ENCODE measurements at regions not wholly inside any gene's neighbourhood (a gene's known extent, or its start where the extent isn't known, plus 50 kb on each side); places are given as distances from the start of the nearest gene placed in this dataset.
"Not testable (repeated sequence)": the region's sequence is repeated elsewhere in the genome, so short reads cannot be mapped to it uniquely, and the experiment has no call there.

GRCh38 chr10:25745976-25746375 lies 188.1 kb upstream of the MYO3A start:
- ATAC-seq (no peak), DNase-seq (no peak)
- Histone ChIP-seq H3K27me3 (no peaks in the 10 kb centered on the region), H3K4me3 (no peak overlapping the region), H3K4me1 (no peaks in the 10 kb centered on the region), H3K27ac (no peak overlapping the region), H3K9me3 (no peaks in the 10 kb centered on the region), H3K36me3 (no peaks in the 10 kb centered on the region)
- intact Hi-C loops (cut with DNase I), result no loop called here
- no peak for TF ChIP-seq CTCF (IDR thresholded peaks at IDR 0.05)

- Histone ChIP-seq H3K27ac (no peak overlapping the region), H3K27me3 (no peaks in the 10 kb centered on the region), H3K4me3 (no peak overlapping the region), H3K36me3 (no peaks in the 10 kb centered on the region), H3K4me1 (no peaks in the 10 kb centered on the region), H3K9me3 (no peaks in the 10 kb centered on the region)
- TF ChIP-seq CTCF (IDR thresholded peaks at IDR 0.05), result no peak
- intact Hi-C loops (cut with DNase I), result no loop called here
- no peak for ATAC-seq
- DNase-seq, result no peak
These were observed 186.9 kb upstream of the MYO3A start for GRCh38 chr10:25747084-25747483.

GRCh38 chr10:25748509-25748908 lies 185.5 kb upstream of the MYO3A start:
- Histone ChIP-seq H3K4me3 (no peak overlapping the region), H3K27ac (no peak overlapping the region), H3K4me1 (no peaks in the 10 kb centered on the region), H3K36me3 (no peaks in the 10 kb centered on the region), H3K9me3 (no peaks in the 10 kb centered on the region), H3K27me3 (no peaks in the 10 kb centered on the region)
- DNase-seq (no peak), ATAC-seq (no peak)
- intact Hi-C loops (cut with DNase I), result no loop called here
- no peak for TF ChIP-seq CTCF (IDR thresholded peaks at IDR 0.05)

GRCh38 chr10:25753776-25754175 lies 180.3 kb upstream of the MYO3A start:
- peak; percentile 86 for ATAC-seq
- H3K4me1 ChIP-seq, result no peaks in the 10 kb centered on the region
- intact Hi-C loops (cut with DNase I), result no loop called here
- no peaks in the 10 kb centered on the region for H3K27me3 ChIP-seq
- DNase-seq, result no peak
- no peaks in the 10 kb centered on the region for H3K36me3 ChIP-seq
- no peak overlapping the region for H3K4me3 ChIP-seq
- no peaks in the 10 kb centered on the region for H3K9me3 ChIP-seq
- no peak overlapping the region for H3K27ac ChIP-seq
- no peak for TF ChIP-seq CTCF (IDR thresholded peaks at IDR 0.05)

GRCh38 chr10:25755874-25756273 lies 178.2 kb upstream of the MYO3A start:
- H3K27ac ChIP-seq; H3K9me3 ChIP-seq; DNase-seq; H3K36me3 ChIP-seq; H3K27me3 ChIP-seq; ATAC-seq; H3K4me3 ChIP-seq; intact Hi-C loops (cut with DNase I); H3K4me1 ChIP-seq: not testable (repeated sequence)

GRCh38 chr10:25756784-25757183 lies 177.2 kb upstream of the MYO3A start:
- intact Hi-C loops (cut with DNase I), result no loop called here
- Histone ChIP-seq H3K27ac (no peak overlapping the region), H3K9me3 (no peaks in the 10 kb centered on the region), H3K4me3 (no peak overlapping the region), H3K27me3 (no peaks in the 10 kb centered on the region), H3K4me1 (no peaks in the 10 kb centered on the region), H3K36me3 (no peaks in the 10 kb centered on the region)
- DNase-seq (no peak), ATAC-seq (no peak)
- no peak for TF ChIP-seq CTCF (IDR thresholded peaks at IDR 0.05)

Measured in upper lobe of right lung (tissue), 1 donor.